Adipocyte (in vitro differentiated cells): ENCODE measurements at regions not wholly inside any gene's neighbourhood (a gene's known extent, or its start where the extent isn't known, plus 50 kb on each side); places are given as distances from the start of the nearest gene placed in this dataset.
"Not testable (repeated sequence)": the region's sequence is repeated elsewhere in the genome, so short reads cannot be mapped to it uniquely, and the experiment has no call there.

Experiments used
- DNase-seq: peaks from one replicate; pipeline ENCODE4 v3.0.0-alpha.2; 2015; ENCODE audit warnings: low read depth
- H3K27me3 ChIP-seq: replicated peaks from 2 replicates; pipeline ENCODE4 v1.7.0; 2013; ENCODE audit warnings: mild to moderate bottlenecking, low read length, moderate library complexity; ENCODE audit not compliant: control insufficient read depth, insufficient read depth
- H3K36me3 ChIP-seq: 2 replicates; pipeline ENCODE4 v1.7.0; 2013; ENCODE audit warnings: low read length, mild to moderate bottlenecking, moderate library complexity; ENCODE audit not compliant: control insufficient read depth, insufficient read depth, severe bottlenecking
- H3K4me1 ChIP-seq: 2 replicates; pipeline ENCODE4 v1.7.0; 2013; ENCODE audit warnings: mild to moderate bottlenecking, low read length, moderate library complexity; ENCODE audit not compliant: control insufficient read depth, insufficient read depth
- H3K4me3 ChIP-seq: 2 replicates; pipeline ENCODE4 v1.7.0; 2013; ENCODE audit warnings: mild to moderate bottlenecking, low read length, moderate library complexity
- H3K9ac ChIP-seq: 2 replicates; pipeline ENCODE4 v1.7.0; 2013; ENCODE audit warnings: mild to moderate bottlenecking, low read length, moderate library complexity
- H3K9me3 ChIP-seq: 2 replicates; pipeline ENCODE4 v1.7.0; 2013; ENCODE audit warnings: mild to moderate bottlenecking, low read length, moderate library complexity; ENCODE audit not compliant: control insufficient read depth

GRCh38 chr5:173675287-173675996 lies 59.0 kb upstream of the BOD1 start:
- Histone ChIP-seq H3K4me3 (no peak overlapping the region), H3K9me3 (peaks cover 22% of the 10 kb centered on the region)
- no peak for DNase-seq

GRCh38 chr5:173676375-173676774 lies 59.9 kb upstream of the BOD1 start:
- H3K4me1 ChIP-seq, result peaks cover 13% of the 10 kb centered on the region
- H3K27me3 ChIP-seq, result peaks cover 11% of the 10 kb centered on the region
- no peak overlapping the region for H3K9ac ChIP-seq
- H3K9me3 ChIP-seq, result peaks cover 22% of the 10 kb centered on the region
- H3K4me3 ChIP-seq, result no peak overlapping the region
- no peaks in the 10 kb centered on the region for H3K36me3 ChIP-seq
- DNase-seq, result no peak

More at GRCh38 chr5:173675287-173675996, 59.0 kb upstream of the BOD1 start:
- H3K36me3 ChIP-seq, result no peaks in the 10 kb centered on the region
- H3K4me1 ChIP-seq, result peaks cover 18% of the 10 kb centered on the region
- peaks cover 11% of the 10 kb centered on the region for H3K27me3 ChIP-seq
- H3K9ac ChIP-seq, result no peak overlapping the region

- Histone ChIP-seq H3K9me3 (peaks cover 22% of the 10 kb centered on the region), H3K36me3 (no peaks in the 10 kb centered on the region), H3K4me3 (no peak overlapping the region), H3K27me3 (peaks cover 11% of the 10 kb centered on the region), H3K4me1 (peaks cover 10% of the 10 kb centered on the region), H3K9ac (no peak overlapping the region)
- DNase-seq, result no peak
Measured at GRCh38 chr5:173677125-173677672, 60.7 kb upstream of the BOD1 start.

- Histone ChIP-seq H3K9ac (no peak overlapping the region), H3K4me1 (peaks cover 10% of the 10 kb centered on the region), H3K36me3 (no peaks in the 10 kb centered on the region)
Measured at GRCh38 chr5:173679909-173680630, 63.6 kb upstream of the BOD1 start.

GRCh38 chr5:173680660-173681242 lies 64.3 kb upstream of the BOD1 start:
- H3K36me3 ChIP-seq, result no peaks in the 10 kb centered on the region
- H3K4me3 ChIP-seq, result no peak overlapping the region
- H3K27me3 ChIP-seq, result no peaks in the 10 kb centered on the region
- H3K4me1 ChIP-seq, result peaks cover 10% of the 10 kb centered on the region
- no peak for DNase-seq
- no peak overlapping the region for H3K9ac ChIP-seq
- peaks cover 18% of the 10 kb centered on the region for H3K9me3 ChIP-seq

More at GRCh38 chr5:173679909-173680630, 63.6 kb upstream of the BOD1 start:
- Histone ChIP-seq H3K9me3 (peaks cover 24% of the 10 kb centered on the region), H3K4me3 (no peak overlapping the region), H3K27me3 (no peaks in the 10 kb centered on the region)
- DNase-seq, result peak; percentile 25

- H3K27me3 ChIP-seq, result no peaks in the 10 kb centered on the region
- no peak overlapping the region for H3K9ac ChIP-seq
- no peaks in the 10 kb centered on the region for H3K36me3 ChIP-seq
- peaks cover 9% of the 10 kb centered on the region for H3K9me3 ChIP-seq
- no peak for DNase-seq
- peaks cover 10% of the 10 kb centered on the region for H3K4me1 ChIP-seq
- H3K4me3 ChIP-seq, result no peak overlapping the region
Measured at GRCh38 chr5:173682313-173682712, 65.9 kb upstream of the BOD1 start.

GRCh38 chr5:173684535-173684934 lies 68.1 kb upstream of the BOD1 start:
- H3K36me3 ChIP-seq, H3K4me3 ChIP-seq, DNase-seq, H3K27me3 ChIP-seq, H3K9me3 ChIP-seq, H3K9ac ChIP-seq: not testable (repeated sequence)
- H3K4me1 ChIP-seq, result peaks cover 14% of the 10 kb centered on the region

GRCh38 chr5:173686950-173687349 lies 70.5 kb upstream of the BOD1 start:
- Histone ChIP-seq H3K4me1 (peaks cover 4% of the 10 kb centered on the region), H3K9ac (no peak overlapping the region), H3K9me3 (peaks cover 6% of the 10 kb centered on the region), H3K27me3 (no peaks in the 10 kb centered on the region), H3K4me3 (no peak overlapping the region), H3K36me3 (no peaks in the 10 kb centered on the region)
- no peak for DNase-seq

GRCh38 chr5:173688703-173689102 lies 72.3 kb upstream of the BOD1 start:
- no peak for DNase-seq
- H3K9me3 ChIP-seq, result peaks cover 11% of the 10 kb centered on the region
- no peaks in the 10 kb centered on the region for H3K27me3 ChIP-seq
- H3K36me3 ChIP-seq, result no peaks in the 10 kb centered on the region
- peaks cover 4% of the 10 kb centered on the region for H3K4me1 ChIP-seq
- no peak overlapping the region for H3K9ac ChIP-seq
- H3K4me3 ChIP-seq, result no peak overlapping the region

- Histone ChIP-seq H3K36me3 (no peaks in the 10 kb centered on the region), H3K27me3 (no peaks in the 10 kb centered on the region), H3K9me3 (peaks cover 14% of the 10 kb centered on the region), H3K4me3 (no peak overlapping the region), H3K4me1 (peaks cover 4% of the 10 kb centered on the region), H3K9ac (no peak overlapping the region)
- DNase-seq, result no peak
Measured at GRCh38 chr5:173689171-173689736, 72.8 kb upstream of the BOD1 start.
